ENCODE measurements at regions not wholly inside any gene's neighbourhood (a gene's known extent, or its start where the extent isn't known, plus 50 kb on each side); places are given as distances from the start of the nearest gene placed in this dataset.

GRCh38 chr1:242731446-242731845, 206.9 kb upstream of the PLD5 start (continued):
- TF ChIP-seq E2F8 (IDR thresholded peaks at IDR 0.05; ENCODE audit: low read depth, partially characterized antibody) (no peak), BRCA1 (IDR thresholded peaks at IDR 0.05; ENCODE audit: low read depth, low read length) (no peak), NFYB (IDR thresholded peaks at IDR 0.05; ENCODE audit: insufficient read depth, low read depth, low read length) (no peak), HDAC6 (IDR thresholded peaks at IDR 0.05; ENCODE audit: unreplicated experiment) (no peak), TARDBP (IDR thresholded peaks at IDR 0.05; ENCODE audit: borderline replicate concordance) (no peak), MLLT1 (IDR thresholded peaks at IDR 0.05) (no peak)

GRCh38 chr1:242728696-242729095, 204.2 kb upstream of the PLD5 start:
- BruUV-seq (replicated peaks), result no TSS peak
- H3K36me3 ChIP-seq (ENCODE audit: control insufficient read depth in 2 of 2, insufficient read depth in 2 of 2, low read length in 1 of 2), result no peaks in the 10 kb centered on the region
- in situ Hi-C loops (cut with MboI), result no loop called here
- ChIA-PET SMC1A (ENCODE audit: uncharacterized antibody, unreplicated experiment) (no interaction called here), CTCF (no interaction called here), RAD21 (ENCODE audit: unreplicated experiment) (no interaction called here), POLR2A (no interaction called here)
- no peaks in the 10 kb centered on the region for H3K79me2 ChIP-seq (ENCODE audit: control insufficient read depth, insufficient read depth, low read length)
- WGBS (ENCODE audit: insufficient coverage, insufficient replicate concordance, low lambda C conversion rate, missing lambda C conversion rate), result 26% methylated on average over 4 of the region's 4 CpGs
- no peak overlapping the region for H3K9ac ChIP-seq (ENCODE audit: control insufficient read depth, insufficient read depth, low read length)
- H3K27ac ChIP-seq (ENCODE audit: control insufficient read depth, insufficient read depth), result no peak overlapping the region
- H3K4me2 ChIP-seq (ENCODE audit: control insufficient read depth, insufficient read depth), result no peak overlapping the region
- intact Hi-C loops (cut with micrococcal nuclease; ENCODE audit: unreplicated experiment), result no loop called here
- no peak for ATAC-seq
- DNase-seq (ENCODE audit: low read depth, low spot score), result no peak
- H2AFZ ChIP-seq (ENCODE audit: control insufficient read depth, low read depth, low read length), result no peak overlapping the region
- no peaks in the 10 kb centered on the region for H3K9me3 ChIP-seq (replicated peaks; ENCODE audit: control insufficient read depth, insufficient read depth, low read length)
- FAIRE-seq, result no peak
- H4K20me1 ChIP-seq (ENCODE audit: control insufficient read depth, insufficient read depth), result no peaks in the 10 kb centered on the region
- no peaks in the 10 kb centered on the region for H3K4me1 ChIP-seq (ENCODE audit: control insufficient read depth, insufficient read depth, low read length)
- H3K27me3 ChIP-seq (replicated peaks in 1 of 2; ENCODE audit: control insufficient read depth in 2 of 2, insufficient read depth in 2 of 2, low read length in 1 of 2), result no peaks in the 10 kb centered on the region; a peak in 1 of 4 replicates
- H3K4me3 ChIP-seq, result no peak overlapping the region
- TF ChIP-seq CBFB (IDR thresholded peaks at IDR 0.05; ENCODE audit: low read depth) (no peak), TCF3 (IDR thresholded peaks at IDR 0.05; ENCODE audit: borderline replicate concordance, insufficient read depth, low read depth, low read length) (no peak), PKNOX1 (IDR thresholded peaks at IDR 0.05) (no peak), MEF2B (IDR thresholded peaks at IDR 0.05; ENCODE audit: partially characterized antibody, poor library complexity, severe bottlenecking) (no peak), BCL3 (IDR thresholded peaks at IDR 0.05; ENCODE audit: borderline replicate concordance, insufficient read depth, low read depth, low read length, poor library complexity, severe bottlenecking) (no peak), STAT1 (conservative IDR thresholded peaks at IDR 0.05) (no peak), NKRF (conservative IDR thresholded peaks at IDR 0.05) (no peak)

All from GM12878 (cell line).